MM.1S (cell line): ENCODE measurements at regions not wholly inside any gene's neighbourhood (a gene's known extent, or its start where the extent isn't known, plus 50 kb on each side); places are given as distances from the start of the nearest gene placed in this dataset.

Source experiments
- DNase-seq: peaks from one replicate; pipeline ENCODE4 v3.0.0-alpha.2; 2015
- H2AFZ ChIP-seq: fragments of 300-600 bp; sonication (generic); 2 replicates; pipeline ENCODE4 v1.6.0; 2016; ENCODE audit warnings: antibody characterized with exemption, low read length
- H3F3A ChIP-seq: fragments of 300-600 bp; sonication (generic); 2 replicates; pipeline ENCODE4 v1.6.1; 2016; ENCODE audit warnings: mild to moderate bottlenecking, antibody characterized with exemption, low read length, moderate library complexity, mixed read lengths; ENCODE audit not compliant: insufficient read depth
- H3K27ac ChIP-seq: fragments of 300-600 bp; sonication (generic); 2 replicates; pipeline ENCODE4 v1.5.1; 2016; ENCODE audit warnings: mild to moderate bottlenecking, low read length
- H3K27me3 ChIP-seq: fragments of 300-600 bp; sonication (generic); replicated peaks from 2 replicates; pipeline ENCODE4 v1.6.0; 2016; ENCODE audit warnings: low read length; ENCODE audit not compliant: insufficient read depth
- H3K36me3 ChIP-seq: fragments of 300-600 bp; sonication (generic); replicated peaks from 2 replicates; pipeline ENCODE4 v1.6.1; 2016; ENCODE audit warnings: mild to moderate bottlenecking, low read length, mixed read lengths; ENCODE audit not compliant: insufficient read depth
- H3K4me1 ChIP-seq: fragments of 300-600 bp; sonication (generic); 2 replicates; pipeline ENCODE4 v1.6.1; 2016; ENCODE audit warnings: low read length, mixed read lengths
- H3K4me2 ChIP-seq: fragments of 300-600 bp; sonication (generic); 2 replicates; pipeline ENCODE4 v1.6.0; 2016; ENCODE audit warnings: low read depth, low read length
- H3K4me3 ChIP-seq: fragments of 300-600 bp; sonication (generic); 2 replicates; pipeline ENCODE4 v1.5.1; 2016; ENCODE audit warnings: low read length, mixed read lengths
- H3K79me2 ChIP-seq: fragments of 300-600 bp; sonication (generic); 2 replicates; pipeline ENCODE4 v1.6.1; 2016; ENCODE audit warnings: mixed run types, low read length, mixed read lengths
- H3K9ac ChIP-seq: fragments of 300-600 bp; sonication (generic); 2 replicates; pipeline ENCODE4 v1.6.1; 2016; ENCODE audit warnings: low read length, mixed read lengths
- H3K9me2 ChIP-seq: fragments of 300-600 bp; sonication (generic); replicated peaks from 2 replicates; pipeline ENCODE4 v1.6.1; 2016; ENCODE audit warnings: mild to moderate bottlenecking, low read length, mixed read lengths; ENCODE audit not compliant: insufficient read depth
- H3K9me3 ChIP-seq: fragments of 300-600 bp; sonication (generic); replicated peaks from 2 replicates; pipeline ENCODE4 v1.6.1; 2016; ENCODE audit warnings: mild to moderate bottlenecking, low read length, mixed read lengths; ENCODE audit not compliant: insufficient read depth
- H4K20me1 ChIP-seq: fragments of 300-600 bp; sonication (generic); 2 replicates; pipeline ENCODE4 v1.6.1; 2016; ENCODE audit warnings: mild to moderate bottlenecking, low read length, moderate library complexity, mixed read lengths; ENCODE audit not compliant: insufficient read depth
- CTCF ChIP-seq: fragments of 300-600 bp; sonication (generic); IDR thresholded peaks from 2 replicates; pipeline ENCODE4 v1.5.1; 2016; ENCODE audit warnings: antibody characterized with exemption, low read length, mixed read lengths
- EZH2 ChIP-seq: fragments of 300-600 bp; sonication (generic); optimal IDR thresholded peaks from 2 replicates; pipeline ENCODE3; 2017; ENCODE audit warnings: low read depth, mild to moderate bottlenecking, antibody characterized with exemption, low read length, mixed read lengths
- EZH2phosphoT487 ChIP-seq: fragments of 300-600 bp; sonication (generic); IDR thresholded peaks from 2 replicates; pipeline ENCODE4 v1.6.1; 2018; ENCODE audit warnings: antibody characterized with exemption, low read length

- Histone ChIP-seq H3K9ac (no peak overlapping the region), H3K79me2 (no peaks in the 10 kb centered on the region), H3K27ac (no peak overlapping the region), H2AFZ (no peak overlapping the region), H3F3A (no peaks in the 10 kb centered on the region), H3K27me3 (no peaks in the 10 kb centered on the region), H3K4me2 (no peak overlapping the region), H4K20me1 (no peaks in the 10 kb centered on the region), H3K36me3 (no peaks in the 10 kb centered on the region), H3K4me1 (no peaks in the 10 kb centered on the region), H3K4me3 (no peak overlapping the region), H3K9me3 (no peaks in the 10 kb centered on the region), H3K9me2 (no peaks in the 10 kb centered on the region)
- DNase-seq: no peak
- TF ChIP-seq EZH2phosphoT487 (no peak), CTCF (no peak), EZH2 (no peak)
These were observed 287.6 kb upstream of the SOX4 start for GRCh38 chr6:21305893-21306332.

GRCh38 chr6:21306546-21306945 is 287.0 kb upstream of the SOX4 start:
- Histone ChIP-seq H3F3A (no peaks in the 10 kb centered on the region), H4K20me1 (no peaks in the 10 kb centered on the region), H3K9ac (no peak overlapping the region), H3K9me2 (no peaks in the 10 kb centered on the region), H3K36me3 (no peaks in the 10 kb centered on the region), H2AFZ (no peak overlapping the region), H3K27me3 (no peaks in the 10 kb centered on the region), H3K4me2 (no peak overlapping the region), H3K79me2 (no peaks in the 10 kb centered on the region), H3K27ac (no peak overlapping the region), H3K9me3 (no peaks in the 10 kb centered on the region), H3K4me3 (no peak overlapping the region), H3K4me1 (no peaks in the 10 kb centered on the region)
- TF ChIP-seq EZH2: no peak
- TF ChIP-seq EZH2phosphoT487: no peak
- no peak for TF ChIP-seq CTCF
- DNase-seq: no peak

- no peak overlapping the region for H3K27ac ChIP-seq
- no peaks in the 10 kb centered on the region for H3K9me3 ChIP-seq
- DNase-seq: no peak
- no peaks in the 10 kb centered on the region for H3K27me3 ChIP-seq
- H4K20me1 ChIP-seq: no peaks in the 10 kb centered on the region
- H3K79me2 ChIP-seq: no peaks in the 10 kb centered on the region
- H3K4me2 ChIP-seq: no peak overlapping the region
- H3K4me3 ChIP-seq: no peak overlapping the region
- H3K9ac ChIP-seq: no peak overlapping the region
- H3K4me1 ChIP-seq: no peaks in the 10 kb centered on the region
- no peaks in the 10 kb centered on the region for H3K36me3 ChIP-seq
- H2AFZ ChIP-seq: no peak overlapping the region
- no peaks in the 10 kb centered on the region for H3K9me2 ChIP-seq
- TF ChIP-seq EZH2phosphoT487: no peak
- TF ChIP-seq CTCF: no peak
- no peak for TF ChIP-seq EZH2
- H3F3A ChIP-seq: no peaks in the 10 kb centered on the region
These were observed 283.7 kb upstream of the SOX4 start for GRCh38 chr6:21309807-21310221.
